Epidermal melanocyte (primary cell): ENCODE measurements at regions not wholly inside any gene's neighbourhood (a gene's known extent, or its start where the extent isn't known, plus 50 kb on each side); places are given as distances from the start of the nearest gene placed in this dataset.
"Not testable (repeated sequence)": the region's sequence is repeated elsewhere in the genome, so short reads cannot be mapped to it uniquely, and the experiment has no call there.

Experiments
- DNase-seq: peaks from one replicate; pipeline ENCODE4 v3.0.0; 2011; ENCODE audit warnings: low spot score; ENCODE audit not compliant: insufficient read length

- no peak for DNase-seq
Measured at GRCh38 chr2:58357521-58357920, 116.4 kb upstream of the FANCL start.

DNA sequence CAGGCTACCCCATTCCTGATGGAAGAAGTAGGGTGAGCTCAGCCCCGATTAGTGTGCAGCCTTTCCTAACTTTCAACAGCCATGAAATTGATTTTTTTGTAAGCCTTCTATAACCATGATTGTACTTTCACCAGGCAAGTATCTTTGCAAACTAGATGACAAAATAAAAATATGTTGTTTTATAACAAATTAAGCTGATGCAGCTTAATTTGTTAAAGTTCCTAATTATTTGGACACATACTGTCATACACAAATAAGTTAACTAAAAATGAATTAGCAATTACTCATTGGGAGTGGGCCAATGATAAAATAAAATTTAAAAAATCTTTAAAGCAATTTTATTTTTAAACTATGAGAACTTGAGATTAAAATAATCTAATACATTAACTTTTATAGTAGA lies 113.1 kb upstream of the FANCL start:
- no peak for DNase-seq

GRCh38 chr2:58350484-58350883 lies 109.4 kb upstream of the FANCL start:
- no peak for DNase-seq

DNA sequence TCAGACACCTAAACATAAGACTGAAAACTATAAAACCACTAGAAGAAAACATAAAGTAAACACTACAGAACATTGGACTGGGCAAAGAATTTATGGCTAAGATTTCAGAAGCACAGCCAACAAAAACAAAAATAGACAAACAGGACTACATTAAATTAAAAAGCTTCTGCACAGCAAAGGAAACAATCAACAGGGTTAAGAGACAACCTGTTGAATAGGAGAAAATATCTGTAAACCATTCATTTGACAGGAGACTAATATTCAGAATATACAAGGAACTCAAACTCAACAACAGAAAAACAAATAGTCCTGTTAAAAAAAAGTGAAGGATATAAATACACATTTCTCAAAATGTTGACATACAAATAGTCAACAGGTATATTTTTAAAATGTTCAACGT lies 106.7 kb upstream of the FANCL start:
- DNase-seq = no peak

GRCh38 chr2:58341047-58341446 lies 99.9 kb upstream of the FANCL start:
- DNase-seq = no peak

DNA sequence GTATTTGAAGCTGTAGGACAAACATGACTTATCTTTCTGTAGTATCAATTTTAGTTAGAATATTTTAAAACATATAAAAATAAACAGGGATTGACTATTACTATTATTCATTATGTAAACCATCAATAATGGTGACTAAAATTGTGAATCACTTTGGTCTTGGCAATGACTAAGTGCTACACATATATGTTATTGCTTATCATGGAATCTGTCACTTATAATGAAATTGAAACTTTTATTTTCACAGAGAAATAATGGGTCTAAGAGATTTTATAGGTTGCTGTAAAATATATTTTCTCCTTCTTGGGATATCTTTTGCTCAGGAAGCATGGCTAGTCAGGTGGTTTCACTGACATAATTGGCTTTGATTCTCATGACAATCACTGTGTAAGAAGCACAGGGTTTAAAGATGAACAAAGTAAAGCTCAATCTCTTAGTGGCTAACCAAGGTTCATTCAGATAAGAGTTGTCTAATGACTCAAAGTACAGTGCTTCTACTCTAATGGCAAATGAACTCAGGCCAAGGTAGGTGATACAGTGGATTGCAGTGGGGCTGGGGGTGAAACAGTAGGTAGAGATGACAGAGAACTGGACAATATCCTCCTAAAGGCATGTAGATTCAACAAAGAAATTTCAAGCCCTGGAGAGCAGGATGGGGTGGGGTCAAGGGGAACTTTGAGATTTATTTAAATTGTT lies 98.6 kb upstream of the FANCL start:
- DNase-seq = no peak

GRCh38 chr2:58336416-58336815 lies 95.3 kb upstream of the FANCL start:
- DNase-seq = no peak

DNA sequence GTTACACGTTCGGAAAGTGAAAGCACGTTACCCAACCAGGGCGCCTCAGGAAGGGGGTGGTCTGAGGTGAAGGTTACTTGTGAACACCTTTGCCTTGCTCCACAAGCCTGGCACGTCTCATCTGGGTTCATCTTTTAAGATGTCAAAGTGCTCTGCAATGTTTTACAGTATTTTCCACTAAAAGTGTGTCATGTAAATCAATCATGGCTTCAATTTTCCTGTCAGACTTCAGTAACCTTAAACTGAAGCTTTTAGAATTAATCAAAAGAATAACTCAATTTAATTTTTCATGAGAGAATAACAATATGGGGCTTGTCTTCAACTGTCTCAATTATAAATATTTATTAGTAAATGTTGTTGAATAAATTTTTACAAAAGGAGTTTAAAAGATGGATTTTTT lies 93.3 kb upstream of the FANCL start:
- no peak for DNase-seq

GRCh38 chr2:58325296-58325895 lies 84.3 kb upstream of the FANCL start:
- not testable (repeated sequence) for DNase-seq

DNA sequence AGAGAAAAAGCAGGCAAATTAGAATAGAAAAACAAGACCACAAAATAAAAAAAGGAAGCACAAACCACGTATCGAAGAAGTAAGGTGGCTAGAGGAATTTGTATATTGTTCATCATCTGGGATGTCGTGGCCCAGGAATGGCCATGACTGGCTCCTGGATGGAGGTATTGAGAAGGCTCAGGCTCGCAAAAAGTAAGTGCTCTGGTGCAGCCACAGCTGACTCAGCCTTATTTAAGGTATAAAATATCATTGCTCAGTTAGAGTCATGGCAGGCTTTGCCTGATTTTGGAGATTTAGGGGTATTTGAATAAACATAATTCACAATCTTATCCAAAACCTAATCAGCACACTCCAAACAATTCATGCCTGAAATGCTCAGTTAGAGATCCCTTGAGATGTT lies 78.4 kb upstream of the FANCL start:
- DNase-seq = no peak

GRCh38 chr2:58318949-58319348 lies 77.8 kb upstream of the FANCL start:
- not testable (repeated sequence) for DNase-seq

GRCh38 chr2:58313926-58314325 lies 72.8 kb upstream of the FANCL start:
- DNase-seq = no peak

- DNase-seq = no peak
Measured at GRCh38 chr2:58308435-58308834, 67.3 kb upstream of the FANCL start.

DNA sequence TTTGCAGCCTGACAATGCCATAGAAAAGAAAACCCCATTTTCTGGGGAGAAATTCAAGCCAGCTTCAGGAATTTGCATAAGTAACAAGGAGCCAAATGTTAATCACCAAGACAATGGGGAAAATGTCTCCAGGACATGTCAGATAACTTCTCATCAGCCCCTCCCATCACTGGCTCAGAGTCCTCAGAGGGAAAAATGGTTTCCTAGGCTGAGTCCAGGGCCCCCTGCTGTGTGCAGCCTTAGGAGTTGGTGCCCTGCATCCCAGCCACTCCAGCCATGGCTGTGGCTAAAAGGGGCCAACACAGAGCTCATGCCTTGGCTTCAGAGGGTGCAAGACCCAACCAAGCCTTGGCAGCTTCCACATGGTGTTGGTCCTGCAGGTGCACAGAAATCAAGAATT lies 63.7 kb upstream of the FANCL start:
- DNase-seq = no peak

GRCh38 chr2:58299123-58299522 lies 58.0 kb upstream of the FANCL start:
- DNase-seq = no peak

DNA sequence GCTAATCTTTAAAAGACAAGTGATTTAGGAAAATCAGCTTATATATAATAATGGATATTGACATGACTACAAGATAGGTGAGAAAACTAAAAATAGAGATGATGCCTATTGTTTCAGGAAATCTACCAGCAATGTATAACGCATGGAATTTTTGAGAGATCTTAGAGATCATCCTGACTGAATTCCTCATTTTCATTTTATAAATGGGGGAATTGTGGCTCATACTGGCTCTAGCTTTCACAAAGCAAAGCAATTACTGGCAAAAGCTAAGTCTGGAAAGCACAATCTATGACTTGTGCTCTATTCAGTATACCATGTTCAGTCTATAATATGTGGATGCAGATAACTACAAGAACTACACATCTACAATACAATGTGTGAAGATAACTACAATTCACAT lies 51.9 kb upstream of the FANCL start:
- no peak for DNase-seq

GRCh38 chr2:58291726-58292438 lies 50.8 kb upstream of the FANCL start:
- DNase-seq = no peak
